ENCODE measurements at regions not wholly inside any gene's neighbourhood (a gene's known extent, or its start where the extent isn't known, plus 50 kb on each side); places are given as distances from the start of the nearest gene placed in this dataset.

- no peak for TF ChIP-seq CTCF (IDR thresholded peaks at IDR 0.05; ENCODE audit: control extremely low read depth, extremely low read depth, low read depth, missing control alignments)
- DNase-seq (ENCODE audit: extremely low spot score), result no peak
- ChIA-PET CTCF (interaction anchor here (1.7 kb wide), 2 partner anchors 8 to 11 kb away, joined by 5 to 6 read pairs; no protein-coding TSS in a partner anchor), POLR2A (no interaction called here)
Observed at GRCh38 chr3:6531153-6531552, 329.8 kb upstream of the GRM7 start.

GRCh38 chr3:6532101-6532500 lies 328.8 kb upstream of the GRM7 start:
- POLR2A ChIA-PET, result no interaction called here
- no peak for TF ChIP-seq CTCF (IDR thresholded peaks at IDR 0.05; ENCODE audit: control extremely low read depth, extremely low read depth, low read depth, missing control alignments)
- CTCF ChIA-PET, result interaction anchor here (1.7 kb wide), 2 partner anchors 9 to 10 kb away, joined by 5 to 6 read pairs; no protein-coding TSS in a partner anchor

GRCh38 chr3:6540981-6541380 lies 319.9 kb upstream of the GRM7 start:
- no peak for TF ChIP-seq CTCF (IDR thresholded peaks at IDR 0.05; ENCODE audit: control extremely low read depth, extremely low read depth, low read depth, missing control alignments)
- ChIA-PET CTCF (interaction anchor here (1.9 kb wide), 1 partner anchor 9 kb away, joined by 6 read pairs; no protein-coding TSS in a partner anchor), POLR2A (no interaction called here)
- DNase-seq (ENCODE audit: extremely low spot score), result no peak

More at GRCh38 chr3:6532101-6532500, 328.8 kb upstream of the GRM7 start:
- no peak for DNase-seq (ENCODE audit: extremely low spot score)

DNA sequence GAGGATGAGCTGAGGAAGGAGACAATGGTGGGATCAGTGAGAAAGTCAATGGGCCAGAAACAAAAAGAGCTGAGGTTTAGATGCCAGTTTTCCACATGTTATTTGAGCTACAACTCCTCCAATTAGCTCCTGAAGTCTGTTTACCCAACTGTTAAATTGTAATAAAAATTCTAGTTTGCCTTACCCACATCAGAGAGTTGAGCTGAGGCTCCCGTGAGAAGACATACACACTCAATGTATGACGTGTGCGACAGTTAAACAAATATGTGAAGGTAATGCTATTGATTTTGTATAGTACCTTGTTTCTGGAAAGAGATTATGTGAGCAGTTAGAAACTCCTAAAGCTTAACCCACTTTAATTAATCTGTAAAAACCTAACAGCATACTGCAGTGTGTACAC lies 318.1 kb upstream of the GRM7 start:
- POLR2A ChIA-PET, result no interaction called here
- no peak for TF ChIP-seq CTCF (IDR thresholded peaks at IDR 0.05; ENCODE audit: control extremely low read depth, extremely low read depth, low read depth, missing control alignments)
- DNase-seq (ENCODE audit: extremely low spot score), result no peak
- CTCF ChIA-PET, result interaction anchor here (0.9 to 2.8 kb wide), 8 partner anchors 9 to 58 kb away, joined by 3 to 10 read pairs (median 3); no protein-coding TSS in a partner anchor

DNA sequence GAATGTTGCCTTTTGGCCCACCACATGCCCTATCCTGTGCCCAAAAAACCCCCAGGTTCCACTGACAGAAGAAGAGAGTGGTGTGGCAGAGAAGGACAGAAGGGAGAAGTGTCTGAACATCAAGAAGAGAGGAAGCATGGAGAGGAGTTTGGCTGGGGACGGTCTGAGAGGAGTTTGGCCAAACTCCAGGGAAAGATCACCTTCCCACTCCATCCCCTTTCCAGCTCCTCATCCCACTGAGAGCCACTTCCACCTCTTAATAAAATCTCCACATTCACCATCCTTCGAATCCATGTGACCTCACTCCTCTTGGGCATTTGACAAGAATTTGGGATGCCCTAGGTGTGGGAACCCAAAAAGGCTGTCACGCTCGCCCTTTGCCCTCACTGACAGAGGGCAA lies 311.6 kb upstream of the GRM7 start:
- no peak for DNase-seq (ENCODE audit: extremely low spot score)
- POLR2A ChIA-PET, result no interaction called here
- CTCF ChIA-PET, result interaction anchor here (0.8 kb wide), 1 partner anchor 16 kb away, joined by 3 read pairs; no protein-coding TSS in a partner anchor
- no peak for TF ChIP-seq CTCF (IDR thresholded peaks at IDR 0.05; ENCODE audit: control extremely low read depth, extremely low read depth, low read depth, missing control alignments)

GRCh38 chr3:6551165-6551564 lies 309.8 kb upstream of the GRM7 start:
- no peak for TF ChIP-seq CTCF (IDR thresholded peaks at IDR 0.05; ENCODE audit: control extremely low read depth, extremely low read depth, low read depth, missing control alignments)
- ChIA-PET CTCF (no interaction called here), POLR2A (no interaction called here)
- DNase-seq (ENCODE audit: extremely low spot score), result no peak
